ENCODE measurements at regions not wholly inside any gene's neighbourhood (a gene's known extent, or its start where the extent isn't known, plus 50 kb on each side); places are given as distances from the start of the nearest gene placed in this dataset.

- Histone ChIP-seq H3K9me3 (no peaks in the 10 kb centered on the region), H3K27me3 (no peaks in the 10 kb centered on the region), H3K4me3 (no peak overlapping the region), H3K4me1 (no peaks in the 10 kb centered on the region), H3K27ac (no peak overlapping the region), H3K36me3 (replicated peaks in 1 of 2; ENCODE audit: insufficient read depth in 1 of 2, low read depth in 2 of 2) (no peaks in the 10 kb centered on the region)
- ATAC-seq (no peak), DNase-seq (no peak)
- intact Hi-C loops (cut with DNase I) = no loop called here
- WGBS, 2 donors = 54% methylated on average over 4 of the region's 4 CpGs
- TF ChIP-seq CTCF (IDR thresholded peaks at IDR 0.05) (no peak), POLR2A (IDR thresholded peaks at IDR 0.05) (no peak)
Measured at GRCh38 chr2:75986617-75987016, 275.9 kb upstream of the GCFC2 start.

- 51 to 71% methylated on average over 2 of the region's 2 CpGs for WGBS, 2 donors
- TF ChIP-seq CTCF (IDR thresholded peaks at IDR 0.05) (no peak), POLR2A (IDR thresholded peaks at IDR 0.05) (no peak)
- Histone ChIP-seq H3K36me3 (replicated peaks in 1 of 2; ENCODE audit: insufficient read depth in 1 of 2, low read depth in 2 of 2) (no peaks in the 10 kb centered on the region), H3K9me3 (no peaks in the 10 kb centered on the region), H3K4me3 (no peak overlapping the region), H3K4me1 (no peaks in the 10 kb centered on the region), H3K27ac (no peak overlapping the region), H3K27me3 (no peaks in the 10 kb centered on the region)
- intact Hi-C loops (cut with DNase I) = no loop called here
- no peak for DNase-seq
- ATAC-seq = no peak
Measured at GRCh38 chr2:75982719-75983118, 272.0 kb upstream of the GCFC2 start.

- no peaks in the 10 kb centered on the region for H3K4me1 ChIP-seq
- no peak for ATAC-seq
- 45 to 60% methylated on average over 2 of the region's 2 CpGs for WGBS, 2 donors
- DNase-seq = no peak
- no peak overlapping the region for H3K4me3 ChIP-seq
- intact Hi-C loops (cut with DNase I) = no loop called here
- no peak overlapping the region for H3K27ac ChIP-seq
- no peak for TF ChIP-seq POLR2A (IDR thresholded peaks at IDR 0.05)
- TF ChIP-seq CTCF (IDR thresholded peaks at IDR 0.05) = no peak
- H3K36me3 ChIP-seq (replicated peaks in 1 of 2; ENCODE audit: insufficient read depth in 1 of 2, low read depth in 2 of 2) = no peaks in the 10 kb centered on the region
- no peaks in the 10 kb centered on the region for H3K27me3 ChIP-seq
- H3K9me3 ChIP-seq = no peaks in the 10 kb centered on the region
Measured at GRCh38 chr2:75964646-75965045, 253.9 kb upstream of the GCFC2 start.

- Histone ChIP-seq H3K9me3 (no peaks in the 10 kb centered on the region), H3K27ac (no peak overlapping the region), H3K27me3 (no peaks in the 10 kb centered on the region), H3K4me3 (no peak overlapping the region), H3K36me3 (replicated peaks in 1 of 2; ENCODE audit: insufficient read depth in 1 of 2, low read depth in 2 of 2) (no peaks in the 10 kb centered on the region), H3K4me1 (no peaks in the 10 kb centered on the region)
- no peak for DNase-seq
- WGBS, 2 donors = 56 to 58% methylated on average over 3 of the region's 3 CpGs
- intact Hi-C loops (cut with DNase I) = no loop called here
- no peak for ATAC-seq
- TF ChIP-seq CTCF (IDR thresholded peaks at IDR 0.05) (no peak), POLR2A (IDR thresholded peaks at IDR 0.05) (no peak)
Measured at GRCh38 chr2:75960472-75961009, 249.8 kb upstream of the GCFC2 start.

- no peaks in the 10 kb centered on the region for H3K36me3 ChIP-seq (replicated peaks in 1 of 2; ENCODE audit: insufficient read depth in 1 of 2, low read depth in 2 of 2)
- no peaks in the 10 kb centered on the region for H3K9me3 ChIP-seq
- no peak for TF ChIP-seq CTCF (IDR thresholded peaks at IDR 0.05)
- TF ChIP-seq POLR2A (IDR thresholded peaks at IDR 0.05) = no peak
- H3K27ac ChIP-seq = no peak overlapping the region
- H3K4me3 ChIP-seq = no peak overlapping the region
- no peaks in the 10 kb centered on the region for H3K4me1 ChIP-seq
- DNase-seq = no peak
- H3K27me3 ChIP-seq = no peaks in the 10 kb centered on the region
- no peak for ATAC-seq
- 51 to 61% methylated on average over 4 of the region's 4 CpGs for WGBS, 2 donors
- intact Hi-C loops (cut with DNase I) = no loop called here
Measured at GRCh38 chr2:75959724-75960471, 249.2 kb upstream of the GCFC2 start.
